ENCODE measurements at regions not wholly inside any gene's neighbourhood (a gene's known extent, or its start where the extent isn't known, plus 50 kb on each side); places are given as distances from the start of the nearest gene placed in this dataset.

DNA sequence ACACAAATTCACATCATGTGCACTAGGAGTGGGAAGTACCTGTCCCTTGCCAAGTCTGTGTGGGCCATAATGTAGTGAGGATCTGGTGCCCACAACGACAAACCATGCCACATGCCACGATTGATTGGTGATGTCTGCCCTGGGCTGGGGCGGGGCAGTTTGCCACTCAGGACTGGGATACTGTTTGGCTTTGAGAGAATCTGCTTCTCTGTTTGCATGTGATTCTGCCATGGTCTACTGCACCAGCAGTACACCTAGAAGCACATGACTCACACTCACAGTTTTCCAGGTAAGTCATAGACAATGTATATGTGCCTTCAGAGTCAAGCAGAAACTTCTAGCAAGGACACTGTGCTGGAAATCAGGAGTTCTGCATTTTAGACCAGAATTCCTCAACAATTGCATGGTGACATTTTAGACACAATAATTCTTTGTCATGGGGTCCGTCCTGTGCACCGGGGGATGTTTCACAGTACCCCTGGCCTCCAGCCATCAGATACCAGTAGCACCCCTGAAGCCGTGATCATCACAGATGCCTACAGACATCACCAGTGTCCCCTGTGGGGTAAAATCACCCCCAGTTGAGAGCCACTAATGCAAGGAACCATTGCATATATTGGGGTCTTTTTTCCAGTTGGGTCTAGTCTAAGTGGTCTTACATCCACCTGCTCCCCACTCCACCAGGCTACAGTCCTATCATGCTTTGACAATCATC lies 278.3 kb downstream of the EIPR1 start:
- ATAC-seq (no peak), DNase-seq (no peak)
- no peak overlapping the region for H3K4me3 ChIP-seq
- peaks cover 0 to 4% (median 0%) of the 10 kb centered on the region in 3 donors for H3K27me3 ChIP-seq (ENCODE audit: insufficient read depth in 3 of 3, low read length in 2 of 3)
- H3K27ac ChIP-seq, result no peak overlapping the region
- H3K9me3 ChIP-seq, result no peaks in the 10 kb centered on the region
- intact Hi-C loops (cut with DNase I), result loop anchor here in 1 of 2 donors (10.0 kb wide), 1 partner anchor 305 kb away; no protein-coding TSS in a partner anchor
- no peaks in the 10 kb centered on the region for H3K4me1 ChIP-seq
- WGBS, 3 donors, result 82 to 89% (median 87%) methylated on average over 6 of the region's 6 CpGs
- H3K36me3 ChIP-seq (ENCODE audit: insufficient read depth in 1 of 2, low read depth in 1 of 2), result no peaks in the 10 kb centered on the region
- TF ChIP-seq, protein P1, sequence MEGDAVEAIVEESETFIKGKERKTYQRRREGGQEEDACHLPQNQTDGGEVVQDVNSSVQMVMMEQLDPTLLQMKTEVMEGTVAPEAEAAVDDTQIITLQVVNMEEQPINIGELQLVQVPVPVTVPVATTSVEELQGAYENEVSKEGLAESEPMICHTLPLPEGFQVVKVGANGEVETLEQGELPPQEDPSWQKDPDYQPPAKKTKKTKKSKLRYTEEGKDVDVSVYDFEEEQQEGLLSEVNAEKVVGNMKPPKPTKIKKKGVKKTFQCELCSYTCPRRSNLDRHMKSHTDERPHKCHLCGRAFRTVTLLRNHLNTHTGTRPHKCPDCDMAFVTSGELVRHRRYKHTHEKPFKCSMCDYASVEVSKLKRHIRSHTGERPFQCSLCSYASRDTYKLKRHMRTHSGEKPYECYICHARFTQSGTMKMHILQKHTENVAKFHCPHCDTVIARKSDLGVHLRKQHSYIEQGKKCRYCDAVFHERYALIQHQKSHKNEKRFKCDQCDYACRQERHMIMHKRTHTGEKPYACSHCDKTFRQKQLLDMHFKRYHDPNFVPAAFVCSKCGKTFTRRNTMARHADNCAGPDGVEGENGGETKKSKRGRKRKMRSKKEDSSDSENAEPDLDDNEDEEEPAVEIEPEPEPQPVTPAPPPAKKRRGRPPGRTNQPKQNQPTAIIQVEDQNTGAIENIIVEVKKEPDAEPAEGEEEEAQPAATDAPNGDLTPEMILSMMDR (IDR thresholded peaks at IDR 0.05), result no peak

DNA sequence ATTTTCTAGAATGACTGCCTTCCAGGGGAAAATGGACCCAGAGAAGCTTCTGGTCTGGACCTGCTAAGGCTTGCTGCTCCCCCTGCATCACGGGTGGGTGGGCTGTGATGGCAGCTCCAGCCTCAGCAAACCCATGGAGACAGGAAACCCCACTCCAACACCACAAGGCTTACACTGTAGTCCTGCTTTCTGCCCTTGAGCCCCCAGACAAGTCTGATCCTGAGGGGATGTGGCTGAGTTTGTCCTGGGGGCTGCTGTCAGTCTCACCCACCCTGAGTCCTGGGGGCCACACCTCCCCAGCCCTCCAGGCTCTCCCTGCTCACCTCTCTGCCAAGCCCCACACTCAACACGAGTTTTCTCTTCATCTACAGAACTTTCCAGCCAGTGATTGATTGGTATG lies 279.4 kb downstream of the EIPR1 start:
- ATAC-seq, result no peak
- Histone ChIP-seq H3K9me3 (no peaks in the 10 kb centered on the region), H3K4me1 (no peaks in the 10 kb centered on the region), H3K27ac (no peak overlapping the region), H3K36me3 (ENCODE audit: insufficient read depth in 1 of 2, low read depth in 1 of 2) (no peaks in the 10 kb centered on the region), H3K27me3 (ENCODE audit: insufficient read depth in 3 of 3, low read length in 2 of 3) (peaks cover 0 to 4% (median 0%) of the 10 kb centered on the region in 3 donors), H3K4me3 (no peak overlapping the region)
- intact Hi-C loops (cut with DNase I), result loop anchor here in 1 of 2 donors (10.0 kb wide), 1 partner anchor 303 kb away; no protein-coding TSS in a partner anchor
- TF ChIP-seq, protein P1 (IDR thresholded peaks at IDR 0.05), result no peak
- no peak for DNase-seq
- WGBS, 3 donors, result 68 to 80% (median 78%) methylated on average over 2 of the region's 2 CpGs

DNA sequence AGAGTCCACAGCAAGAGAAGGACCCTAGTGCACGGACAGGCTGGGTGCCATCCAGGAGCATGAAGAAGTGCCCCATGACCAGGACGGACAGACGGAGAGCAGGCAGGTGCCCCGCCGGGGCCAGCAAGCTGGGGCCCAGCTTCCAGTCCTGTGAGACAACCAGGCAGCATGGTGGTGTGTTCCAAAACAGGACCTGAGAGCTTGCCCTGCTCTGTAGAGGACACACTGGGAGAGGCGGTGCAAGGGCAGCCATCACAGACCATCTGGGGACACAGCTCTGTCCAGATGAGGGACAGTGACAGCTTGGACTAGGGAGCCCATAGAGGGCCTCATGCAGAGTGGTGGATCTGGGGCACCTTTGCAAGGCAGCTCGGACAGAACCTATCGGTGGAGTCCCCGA lies 279.8 kb downstream of the EIPR1 start:
- WGBS, 3 donors, result 90 to 95% (median 93%) methylated on average over 9 of the region's 9 CpGs
- H3K9me3 ChIP-seq, result no peaks in the 10 kb centered on the region
- H3K4me3 ChIP-seq, result no peak overlapping the region
- H3K27ac ChIP-seq, result no peak overlapping the region
- DNase-seq (no peak), ATAC-seq (no peak)
- TF ChIP-seq, protein P1 (IDR thresholded peaks at IDR 0.05), result no peak
- intact Hi-C loops (cut with DNase I), result loop anchor here in 1 of 2 donors (10.0 kb wide), 1 partner anchor 303 kb away; no protein-coding TSS in a partner anchor
- no peaks in the 10 kb centered on the region for H3K4me1 ChIP-seq
- H3K36me3 ChIP-seq (ENCODE audit: insufficient read depth in 1 of 2, low read depth in 1 of 2), result no peaks in the 10 kb centered on the region
- peaks cover 0 to 4% (median 0%) of the 10 kb centered on the region in 3 donors for H3K27me3 ChIP-seq (ENCODE audit: insufficient read depth in 3 of 3, low read length in 2 of 3)

DNA sequence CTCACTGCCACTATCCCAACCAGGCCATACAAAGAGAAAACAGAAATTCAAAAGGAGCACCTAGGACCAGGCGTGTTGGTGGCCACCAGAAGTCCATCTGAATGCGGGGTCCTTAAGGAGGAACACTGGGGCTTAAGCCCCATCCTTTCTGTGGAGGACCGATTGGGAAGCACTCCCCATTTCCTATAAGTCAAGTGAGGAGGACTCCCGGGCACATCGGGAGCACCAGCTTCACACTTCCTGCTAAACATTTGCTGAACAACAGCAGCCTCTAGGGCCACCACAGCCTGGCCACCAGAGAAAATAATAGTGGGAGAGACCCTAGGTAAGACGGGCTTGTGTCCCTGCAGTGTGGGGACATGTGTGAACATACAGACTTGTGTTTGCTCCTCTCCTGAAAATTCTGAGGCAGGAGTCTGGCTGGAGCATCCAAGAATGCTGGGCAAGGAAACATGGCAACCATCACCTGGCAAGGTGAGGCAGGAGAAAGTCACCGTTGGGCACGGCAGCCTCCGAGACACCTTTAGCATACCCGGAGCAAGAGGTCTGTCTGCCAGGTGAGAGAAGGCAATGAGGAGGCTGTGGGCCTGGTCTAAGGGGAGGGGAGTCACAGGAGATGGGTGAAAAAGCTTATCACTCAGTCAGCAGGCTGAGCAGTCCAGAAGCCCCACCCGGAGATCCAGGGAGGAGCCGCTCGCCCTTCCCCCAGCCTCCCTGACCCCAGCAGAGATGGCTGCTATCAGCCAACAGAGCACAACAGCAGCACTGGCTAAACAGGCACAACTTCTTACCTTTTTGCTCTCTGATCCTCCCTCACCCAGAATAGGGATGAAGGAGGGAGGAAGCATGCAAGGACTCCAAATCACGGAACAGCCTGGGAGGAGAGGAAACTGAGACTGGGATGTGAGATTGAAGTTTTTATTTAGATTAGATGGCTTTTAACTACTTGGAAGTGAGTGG lies 282.3 kb downstream of the EIPR1 start:
- TF ChIP-seq, protein P1 (IDR thresholded peaks at IDR 0.05), result no peak
- Histone ChIP-seq H3K36me3 (ENCODE audit: insufficient read depth in 1 of 2, low read depth in 1 of 2) (no peaks in the 10 kb centered on the region), H3K27ac (no peak overlapping the region), H3K4me1 (no peaks in the 10 kb centered on the region), H3K4me3 (no peak overlapping the region), H3K9me3 (no peaks in the 10 kb centered on the region), H3K27me3 (ENCODE audit: insufficient read depth in 3 of 3, low read length in 2 of 3) (peaks cover 0 to 4% (median 0%) of the 10 kb centered on the region in 3 donors)
- intact Hi-C loops (cut with DNase I), result loop anchor here in 1 of 2 donors (10.0 kb wide), 1 partner anchor 300 kb away; no protein-coding TSS in a partner anchor
- DNase-seq (no peak), ATAC-seq (no peak)
- 80 to 84% (median 80%) methylated on average over 14 of the region's 14 CpGs for WGBS, 3 donors
